DND-41 (cell line): ENCODE measurements at regions not wholly inside any gene's neighbourhood (a gene's known extent, or its start where the extent isn't known, plus 50 kb on each side); places are given as distances from the start of the nearest gene placed in this dataset.
A peak's percentile ranks its signal among the peaks of the same experiment; 100 is the strongest.

Source experiments
- ATAC-seq: fragments of 200-7000 bp; cut with Tn5 transposase; 3 replicates; pipeline ENCODE4 v1.9.1; 2021; ENCODE audit warnings: low read depth; ENCODE audit not compliant: insufficient read depth
- DNase-seq: peaks from one replicate; pipeline ENCODE4 v3.0.0-alpha.2; 2020
- H2AFZ ChIP-seq: 2 replicates; pipeline ENCODE4 v1.6.0; 2012; ENCODE audit warnings: low read depth, low read length
- H3K27ac ChIP-seq: 2 replicates; pipeline ENCODE4 v1.5.1; 2012; ENCODE audit warnings: low read length, inconsistent platforms
- H3K27me3 ChIP-seq: fragments of 200-600 bp; sonication (generic); 2 replicates; pipeline ENCODE4 v1.6.0; 2012; ENCODE audit warnings: low read length, mild to moderate bottlenecking, inconsistent platforms; ENCODE audit not compliant: insufficient read depth, poor library complexity
- H3K36me3 ChIP-seq: 2 replicates; pipeline ENCODE4 v1.5.1; 2012; ENCODE audit warnings: low read length, inconsistent platforms; ENCODE audit not compliant: insufficient read depth
- H3K4me1 ChIP-seq: 2 replicates; pipeline ENCODE4 v1.5.1; 2012; ENCODE audit warnings: mild to moderate bottlenecking, low read length; ENCODE audit not compliant: insufficient read depth
- H3K4me2 ChIP-seq: 2 replicates; pipeline ENCODE4 v1.6.0; 2012; ENCODE audit warnings: mild to moderate bottlenecking, moderate library complexity, low read length, inconsistent platforms; ENCODE audit not compliant: insufficient read depth
- H3K4me3 ChIP-seq, 2 experiments: fragments of 200-600 bp in 1 of 2; shearing (Covaris generic) in 1 of 2; 2 replicates each; pipeline ENCODE4 v1.5.1; 2012 to 2016; ENCODE audit warnings: inconsistent platforms in 2 of 2, low read length in 2 of 2, mild to moderate bottlenecking in 2 of 2, low read depth in 1 of 2, moderate library complexity in 1 of 2
- H3K79me2 ChIP-seq: 2 replicates; pipeline ENCODE4 v1.6.0; 2012; ENCODE audit warnings: low read length, inconsistent platforms; ENCODE audit not compliant: insufficient read depth
- H3K9ac ChIP-seq: 2 replicates; pipeline ENCODE4 v1.6.0; 2012; ENCODE audit warnings: low read depth, mild to moderate bottlenecking, inconsistent platforms, low read length, moderate library complexity
- H3K9me3 ChIP-seq: 2 replicates; pipeline ENCODE4 v1.5.1; 2012; ENCODE audit warnings: low read length, moderate library complexity, mild to moderate bottlenecking, inconsistent platforms; ENCODE audit not compliant: insufficient read depth, severe bottlenecking
- H4K20me1 ChIP-seq: 2 replicates; pipeline ENCODE4 v1.6.0; 2012; ENCODE audit warnings: low read length; ENCODE audit not compliant: insufficient read depth
- CTCF ChIP-seq: IDR thresholded peaks from 2 replicates; pipeline ENCODE4 v1.5.1; 2012; ENCODE audit warnings: borderline replicate concordance, low read length, moderate library complexity, mild to moderate bottlenecking; ENCODE audit not compliant: poor library complexity, severe bottlenecking; ENCODE audit errors: extremely low read depth
- EZH2 ChIP-seq: IDR thresholded peaks from 3 replicates; pipeline ENCODE4 v1.6.1; 2012; ENCODE audit warnings: borderline replicate concordance, low read depth, mild to moderate bottlenecking, moderate library complexity, low read length, inconsistent platforms; ENCODE audit not compliant: severe bottlenecking

GRCh38 chr2:144333143-144333555 lies 186.8 kb downstream of the ZEB2 start:
- no peaks in the 10 kb centered on the region for H3K27me3 ChIP-seq
- DNase-seq (no peak), ATAC-seq (no peak)
- no peaks in the 10 kb centered on the region for H4K20me1 ChIP-seq
- TF ChIP-seq EZH2 (no peak), CTCF (no peak)
- peak overlapping the region; percentile 81 for H3K27ac ChIP-seq
- H3K4me3 ChIP-seq, result peak overlapping the region in 1 of 2 experiments; percentile 80; a peak in 2 of 4 replicates
- H2AFZ ChIP-seq, result peak overlapping the region; percentile 82
- no peaks in the 10 kb centered on the region for H3K9me3 ChIP-seq
- H3K4me2 ChIP-seq, result peak overlapping the region; percentile 72
- peak overlapping the region; percentile 89 for H3K9ac ChIP-seq
- H3K4me1 ChIP-seq, result peaks cover 28% of the 10 kb centered on the region
- no peaks in the 10 kb centered on the region for H3K36me3 ChIP-seq
- peaks cover 3% of the 10 kb centered on the region; the same call in 1 of the 2 replicates for H3K79me2 ChIP-seq

- ATAC-seq, result peak; percentile 86
These were observed 187.4 kb downstream of the ZEB2 start for GRCh38 chr2:144332356-144333142.

GRCh38 chr2:144331674-144332355 lies 188.1 kb downstream of the ZEB2 start:
- H3K9ac ChIP-seq, result peak overlapping the region; percentile 89
- peaks cover 3% of the 10 kb centered on the region; the same call in 1 of the 2 replicates for H3K79me2 ChIP-seq
- peak overlapping the region; percentile 94 for H3K27ac ChIP-seq
- H3K4me2 ChIP-seq, result peak overlapping the region; percentile 68
- no peaks in the 10 kb centered on the region for H3K9me3 ChIP-seq
- H2AFZ ChIP-seq, result peak overlapping the region; percentile 95
- peak overlapping the region; percentile 62 to 80 for H3K4me3 ChIP-seq
- DNase-seq (no peak), ATAC-seq (no peak; the same call in none of the 3 replicates)
- no peak for TF ChIP-seq EZH2
- TF ChIP-seq CTCF, result peak; percentile 33
- H3K27me3 ChIP-seq, result no peaks in the 10 kb centered on the region
- H3K36me3 ChIP-seq, result no peaks in the 10 kb centered on the region
- H3K4me1 ChIP-seq, result peaks cover 28% of the 10 kb centered on the region
- no peaks in the 10 kb centered on the region for H4K20me1 ChIP-seq

More at GRCh38 chr2:144332356-144333142, 187.4 kb downstream of the ZEB2 start:
- Histone ChIP-seq H3K4me1 (peaks cover 28% of the 10 kb centered on the region), H3K79me2 (peaks cover 3% of the 10 kb centered on the region; the same call in 1 of the 2 replicates), H3K9ac (peak overlapping the region; percentile 89), H4K20me1 (no peaks in the 10 kb centered on the region), H3K27me3 (no peaks in the 10 kb centered on the region), H3K27ac (peak overlapping the region; percentile 94), H3K36me3 (no peaks in the 10 kb centered on the region), H3K4me3 (peak overlapping the region; percentile 11 to 80; a peak in 3 of 4 replicates), H2AFZ (peak overlapping the region; percentile 82), H3K4me2 (peak overlapping the region; percentile 72), H3K9me3 (no peaks in the 10 kb centered on the region)
- DNase-seq, result peak; percentile 87
- no peak for TF ChIP-seq EZH2
- TF ChIP-seq CTCF, result no peak
